ENCODE measurements at regions not wholly inside any gene's neighbourhood (a gene's known extent, or its start where the extent isn't known, plus 50 kb on each side); places are given as distances from the start of the nearest gene placed in this dataset.

- TF ChIP-seq POLR2AphosphoS5 (IDR thresholded peaks at IDR 0.05; ENCODE audit: low read depth): no peak
- no peak for TF ChIP-seq CTCF (IDR thresholded peaks at IDR 0.05; ENCODE audit: insufficient read depth, low read length)
- TF ChIP-seq REST (IDR thresholded peaks at IDR 0.05; ENCODE audit: insufficient replicate concordance, low read depth): no peak
- no peak for TF ChIP-seq GABPA (IDR thresholded peaks at IDR 0.05; ENCODE audit: low read depth)
- TF ChIP-seq SPI1 (IDR thresholded peaks at IDR 0.05; ENCODE audit: borderline replicate concordance, low read depth): no peak
- Histone ChIP-seq H3K27ac (replicated peaks) (no peak overlapping the region), H3K27me3 (ENCODE audit: insufficient read depth, poor library complexity, severe bottlenecking) (no peaks in the 10 kb centered on the region), H3K4me3 (replicated peaks; ENCODE audit: insufficient read depth, low read length) (no peak overlapping the region)
- no peak for DNase-seq (ENCODE audit: low read depth in 1 of 2, low spot score in 1 of 2)
Measured at GRCh38 chr2:146591908-146592307, 1252.9 kb upstream of the ACVR2A start.

- DNase-seq (ENCODE audit: low read depth in 1 of 2, low spot score in 1 of 2): no peak
Measured at GRCh38 chr2:146587291-146587713, 1257.5 kb upstream of the ACVR2A start.

GRCh38 chr2:146584316-146584715, 1260.5 kb upstream of the ACVR2A start:
- Histone ChIP-seq H3K27ac (replicated peaks) (no peak overlapping the region), H3K4me3 (replicated peaks; ENCODE audit: insufficient read depth, low read length) (no peak overlapping the region)
- TF ChIP-seq SPI1 (IDR thresholded peaks at IDR 0.05; ENCODE audit: borderline replicate concordance, low read depth) (no peak), CTCF (IDR thresholded peaks at IDR 0.05; ENCODE audit: insufficient read depth, low read length) (no peak), POLR2AphosphoS5 (IDR thresholded peaks at IDR 0.05; ENCODE audit: low read depth) (no peak), REST (IDR thresholded peaks at IDR 0.05; ENCODE audit: insufficient replicate concordance, low read depth) (no peak), GABPA (IDR thresholded peaks at IDR 0.05; ENCODE audit: low read depth) (no peak)

More at GRCh38 chr2:146587291-146587713, 1257.5 kb upstream of the ACVR2A start:
- H3K27ac ChIP-seq (replicated peaks): no peak overlapping the region
- TF ChIP-seq SPI1 (IDR thresholded peaks at IDR 0.05; ENCODE audit: borderline replicate concordance, low read depth) (no peak), POLR2AphosphoS5 (IDR thresholded peaks at IDR 0.05; ENCODE audit: low read depth) (no peak), REST (IDR thresholded peaks at IDR 0.05; ENCODE audit: insufficient replicate concordance, low read depth) (no peak), CTCF (IDR thresholded peaks at IDR 0.05; ENCODE audit: insufficient read depth, low read length) (no peak), GABPA (IDR thresholded peaks at IDR 0.05; ENCODE audit: low read depth) (no peak)
- no peak overlapping the region for H3K4me3 ChIP-seq (replicated peaks; ENCODE audit: insufficient read depth, low read length)
- no peaks in the 10 kb centered on the region for H3K27me3 ChIP-seq (ENCODE audit: insufficient read depth, poor library complexity, severe bottlenecking)

More at GRCh38 chr2:146584316-146584715, 1260.5 kb upstream of the ACVR2A start:
- no peaks in the 10 kb centered on the region for H3K27me3 ChIP-seq (ENCODE audit: insufficient read depth, poor library complexity, severe bottlenecking)
- DNase-seq (ENCODE audit: low read depth in 1 of 2, low spot score in 1 of 2): no peak

Measured in HL-60 (cell line).